Lower leg skin (tissue), 3 donors: ENCODE measurements at regions not wholly inside any gene's neighbourhood (a gene's known extent, or its start where the extent isn't known, plus 50 kb on each side); places are given as distances from the start of the nearest gene placed in this dataset.
"Not testable (repeated sequence)": the region's sequence is repeated elsewhere in the genome, so short reads cannot be mapped to it uniquely, and the experiment has no call there.

Experiments
- POLR2A ChIP-seq, 2 donors: fragments of 450-650 bp; IDR thresholded peaks; one replicate each; pipeline ENCODE4 v1.6.1; 2016 to 2017; ENCODE audit warnings: antibody characterized with exemption in 2 of 2, mild to moderate bottlenecking in 1 of 2, moderate library complexity in 1 of 2
- TF ChIP-seq, protein P1 (sequence below), 3 donors: fragments of 450-650 bp; IDR thresholded peaks; one replicate each; pipeline ENCODE4 v1.5.1; 2016; ENCODE audit warnings: antibody characterized with exemption in 3 of 3, mild to moderate bottlenecking in 3 of 3, moderate library complexity in 2 of 3

DNA sequence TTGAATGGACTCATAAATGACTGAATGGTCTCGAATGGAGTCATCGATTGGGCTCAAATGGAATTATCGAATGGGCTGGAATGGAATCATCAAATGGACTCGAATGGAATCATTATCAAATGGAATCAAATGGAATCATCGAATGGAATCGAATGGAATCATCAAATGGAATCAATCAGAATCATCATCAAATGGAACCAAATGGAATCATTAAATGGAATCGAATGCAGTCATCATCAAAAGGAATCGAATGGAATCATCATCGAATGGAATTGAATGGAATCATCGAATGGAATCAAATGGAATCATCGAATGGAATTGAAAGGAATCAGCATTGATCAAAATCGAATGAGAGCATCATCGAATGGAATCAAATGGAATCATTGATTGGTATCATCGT lies 1114.9 kb downstream of the RPIA start:
- TF ChIP-seq, protein P1, sequence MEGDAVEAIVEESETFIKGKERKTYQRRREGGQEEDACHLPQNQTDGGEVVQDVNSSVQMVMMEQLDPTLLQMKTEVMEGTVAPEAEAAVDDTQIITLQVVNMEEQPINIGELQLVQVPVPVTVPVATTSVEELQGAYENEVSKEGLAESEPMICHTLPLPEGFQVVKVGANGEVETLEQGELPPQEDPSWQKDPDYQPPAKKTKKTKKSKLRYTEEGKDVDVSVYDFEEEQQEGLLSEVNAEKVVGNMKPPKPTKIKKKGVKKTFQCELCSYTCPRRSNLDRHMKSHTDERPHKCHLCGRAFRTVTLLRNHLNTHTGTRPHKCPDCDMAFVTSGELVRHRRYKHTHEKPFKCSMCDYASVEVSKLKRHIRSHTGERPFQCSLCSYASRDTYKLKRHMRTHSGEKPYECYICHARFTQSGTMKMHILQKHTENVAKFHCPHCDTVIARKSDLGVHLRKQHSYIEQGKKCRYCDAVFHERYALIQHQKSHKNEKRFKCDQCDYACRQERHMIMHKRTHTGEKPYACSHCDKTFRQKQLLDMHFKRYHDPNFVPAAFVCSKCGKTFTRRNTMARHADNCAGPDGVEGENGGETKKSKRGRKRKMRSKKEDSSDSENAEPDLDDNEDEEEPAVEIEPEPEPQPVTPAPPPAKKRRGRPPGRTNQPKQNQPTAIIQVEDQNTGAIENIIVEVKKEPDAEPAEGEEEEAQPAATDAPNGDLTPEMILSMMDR (IDR thresholded peaks at IDR 0.05): not testable (repeated sequence)
- not testable (repeated sequence) for TF ChIP-seq POLR2A (IDR thresholded peaks at IDR 0.05)
